Smooth muscle cell (in vitro differentiated cells): ENCODE measurements at regions not wholly inside any gene's neighbourhood (a gene's known extent, or its start where the extent isn't known, plus 50 kb on each side); places are given as distances from the start of the nearest gene placed in this dataset.

ENCODE experiments used
- DNase-seq: peaks from one replicate; lab custom pipeline; 2025; ENCODE audit not compliant: unreplicated experiment; lab: John Stamatoyannopoulos, UW
- H2AFZ ChIP-seq: fragments of 200-600 bp; sonication (generic); 2 replicates; pipeline ENCODE4 v1.6.0; 2016; ENCODE audit warnings: antibody characterized with exemption, low read depth, mild to moderate bottlenecking
- H3F3A ChIP-seq: fragments of 200-600 bp; sonication (generic); 2 replicates; pipeline ENCODE4 v1.6.0; 2017; ENCODE audit warnings: antibody characterized with exemption, low read depth
- H3K27ac ChIP-seq: fragments of 200-600 bp; sonication (generic); 2 replicates; pipeline ENCODE4 v1.5.1; 2016; ENCODE audit warnings: low read depth, mild to moderate bottlenecking
- H3K27me3 ChIP-seq: fragments of 200-600 bp; sonication (generic); 2 replicates; pipeline ENCODE4 v1.6.1; 2016; ENCODE audit warnings: low read depth, mild to moderate bottlenecking
- H3K36me3 ChIP-seq: fragments of 200-600 bp; sonication (generic); 2 replicates; pipeline ENCODE4 v1.5.1; 2016; ENCODE audit warnings: low read depth
- H3K4me1 ChIP-seq: fragments of 200-600 bp; sonication (generic); 2 replicates; pipeline ENCODE4 v1.5.1; 2016; ENCODE audit warnings: low read depth
- H3K4me2 ChIP-seq: fragments of 200-600 bp; sonication (generic); 2 replicates; pipeline ENCODE4 v1.6.0; 2016; ENCODE audit warnings: mild to moderate bottlenecking
- H3K4me3 ChIP-seq: fragments of 200-600 bp; sonication (generic); 2 replicates; pipeline ENCODE4 v1.5.1; 2016; ENCODE audit warnings: mild to moderate bottlenecking
- H3K79me2 ChIP-seq: fragments of 200-600 bp; sonication (generic); 2 replicates; pipeline ENCODE4 v1.6.0; 2016; ENCODE audit warnings: low read depth, mild to moderate bottlenecking
- H3K9ac ChIP-seq: fragments of 200-600 bp; sonication (generic); 2 replicates; pipeline ENCODE4 v1.6.0; 2016; ENCODE audit warnings: low read depth
- H3K9me3 ChIP-seq: fragments of 200-600 bp; sonication (generic); replicated peaks from 2 replicates; pipeline ENCODE4 v1.5.1; 2016; ENCODE audit warnings: low read depth
- H4K20me1 ChIP-seq: fragments of 200-600 bp; sonication (generic); 2 replicates; pipeline ENCODE4 v1.6.0; 2016; ENCODE audit warnings: low read depth
- CTCF ChIP-seq: fragments of 200-600 bp; sonication (generic); IDR thresholded peaks from 2 replicates; pipeline ENCODE4 v1.5.1; 2017; ENCODE audit warnings: borderline replicate concordance, mild to moderate bottlenecking, antibody characterized with exemption; ENCODE audit not compliant: insufficient read depth, poor library complexity, severe bottlenecking
- WGBS: methylation state at CpG from one replicate; pipeline ENCODE4 v1.1.7; 2016; ENCODE audit warnings: low lambda C conversion rate; 5-methylcytosine and 5-hydroxymethylcytosine counted together

GRCh38 chr10:78378192-78378591, 344.5 kb downstream of the RPS24 start:
- Histone ChIP-seq H3K9ac (no peak overlapping the region), H2AFZ (no peak overlapping the region), H3K79me2 (no peaks in the 10 kb centered on the region), H3K27me3 (no peaks in the 10 kb centered on the region), H3K4me2 (no peak overlapping the region), H3K27ac (no peak overlapping the region), H3F3A (no peaks in the 10 kb centered on the region), H3K4me1 (peaks cover 12% of the 10 kb centered on the region), H4K20me1 (no peaks in the 10 kb centered on the region), H3K4me3 (no peak overlapping the region), H3K9me3 (no peaks in the 10 kb centered on the region), H3K36me3 (no peaks in the 10 kb centered on the region)
- no peak for TF ChIP-seq CTCF
- WGBS: 95% methylated on average over 4 of the region's 4 CpGs
- no peak for DNase-seq

- H3K4me1 ChIP-seq: peaks cover 12% of the 10 kb centered on the region
- WGBS: 75% methylated on average over 19 of the region's 19 CpGs
- no peak overlapping the region for H3K27ac ChIP-seq
- H3K9ac ChIP-seq: no peak overlapping the region
- H3K4me2 ChIP-seq: no peak overlapping the region
- H3K27me3 ChIP-seq: no peaks in the 10 kb centered on the region
- no peaks in the 10 kb centered on the region for H4K20me1 ChIP-seq
- no peaks in the 10 kb centered on the region for H3K79me2 ChIP-seq
- H3K36me3 ChIP-seq: no peaks in the 10 kb centered on the region
- H2AFZ ChIP-seq: no peak overlapping the region
- no peaks in the 10 kb centered on the region for H3K9me3 ChIP-seq
- TF ChIP-seq CTCF: peak; percentile 34
- no peak overlapping the region for H3K4me3 ChIP-seq
- no peak for DNase-seq
- H3F3A ChIP-seq: no peaks in the 10 kb centered on the region
Measured at GRCh38 chr10:78381107-78381506, 347.4 kb downstream of the RPS24 start.

GRCh38 chr10:78382047-78382446, 348.4 kb downstream of the RPS24 start:
- no peak overlapping the region for H3K9ac ChIP-seq
- no peak overlapping the region for H3K4me3 ChIP-seq
- no peak for TF ChIP-seq CTCF
- no peaks in the 10 kb centered on the region for H3K27me3 ChIP-seq
- H4K20me1 ChIP-seq: no peaks in the 10 kb centered on the region
- no peaks in the 10 kb centered on the region for H3K36me3 ChIP-seq
- H3K4me2 ChIP-seq: no peak overlapping the region
- H3K79me2 ChIP-seq: no peaks in the 10 kb centered on the region
- no peak for DNase-seq
- H3K9me3 ChIP-seq: no peaks in the 10 kb centered on the region
- no peak overlapping the region for H3K27ac ChIP-seq
- peaks cover 9% of the 10 kb centered on the region for H3K4me1 ChIP-seq
- H3F3A ChIP-seq: no peaks in the 10 kb centered on the region
- 98% methylated on average over 5 of the region's 5 CpGs for WGBS
- H2AFZ ChIP-seq: no peak overlapping the region

GRCh38 chr10:78382772-78383171, 349.1 kb downstream of the RPS24 start:
- Histone ChIP-seq H3K27me3 (no peaks in the 10 kb centered on the region), H3K4me2 (no peak overlapping the region), H3F3A (no peaks in the 10 kb centered on the region), H3K9me3 (no peaks in the 10 kb centered on the region), H3K4me1 (peaks cover 2% of the 10 kb centered on the region), H3K27ac (no peak overlapping the region), H3K9ac (no peak overlapping the region), H4K20me1 (no peaks in the 10 kb centered on the region), H3K79me2 (no peaks in the 10 kb centered on the region), H3K4me3 (no peak overlapping the region), H3K36me3 (no peaks in the 10 kb centered on the region), H2AFZ (no peak overlapping the region)
- 90% methylated on average over 2 of the region's 2 CpGs for WGBS
- TF ChIP-seq CTCF: no peak
- DNase-seq: no peak
